Testis (tissue), 2 donors: ENCODE measurements at regions not wholly inside any gene's neighbourhood (a gene's known extent, or its start where the extent isn't known, plus 50 kb on each side); places are given as distances from the start of the nearest gene placed in this dataset.

Experiments
- DNase-seq: peaks from one replicate; pipeline ENCODE4 v3.0.0-alpha.2; 2019
- H3K27ac ChIP-seq, 2 donors: fragments of 200-600 bp; sonication (generic); one replicate each; pipeline ENCODE4 v1.5.1; 2019
- H3K27me3 ChIP-seq: fragments of 200-600 bp; sonication (generic); one replicate; pipeline ENCODE4 v1.5.1; 2019
- H3K36me3 ChIP-seq: fragments of 200-600 bp; sonication (generic); one replicate; pipeline ENCODE4 v1.5.1; 2017; ENCODE audit warnings: low read depth; ENCODE audit errors: missing control alignments
- H3K4me1 ChIP-seq: fragments of 200-600 bp; sonication (generic); one replicate; pipeline ENCODE4 v1.5.1; 2019
- H3K4me3 ChIP-seq, 2 donors: fragments of 200-600 bp; sonication (generic); one replicate each; pipeline ENCODE4 v1.5.1; 2017 to 2019
- H3K9me3 ChIP-seq: fragments of 200-600 bp; sonication (generic); one replicate; pipeline ENCODE4 v1.5.1; 2017
- CTCF ChIP-seq, 3 experiments: fragments of 450-650 bp in 2 of 3; fragments of 200-600 bp in 1 of 3; sonication (generic) in 1 of 3; IDR thresholded peaks; one replicate each; pipeline ENCODE4 v1.5.1; 2016 to 2019; ENCODE audit warnings: antibody characterized with exemption in 3 of 3, mild to moderate bottlenecking in 2 of 3, moderate library complexity in 1 of 3
- POLR2A ChIP-seq: fragments of 450-650 bp; IDR thresholded peaks from one replicate; pipeline ENCODE4 v1.6.1; 2017; ENCODE audit warnings: antibody characterized with exemption, mild to moderate bottlenecking, moderate library complexity
- WGBS, 2 donors: methylation state at CpG; one replicate each; pipeline ENCODE4 v1.1.5; 2018; 5-methylcytosine and 5-hydroxymethylcytosine counted together
- intact Hi-C: fragments of 100-400 bp; cut with DNase I; formaldehyde crosslinking; loops from one replicate; pipeline ENCODE4 v1.15.1; 2023; ENCODE audit warnings: low total_unique reads

GRCh38 chr10:64594072-64594471 lies 1072.9 kb downstream of the REEP3 start:
- no peak overlapping the region for H3K27ac ChIP-seq
- no peak overlapping the region for H3K4me3 ChIP-seq
- no peaks in the 10 kb centered on the region for H3K9me3 ChIP-seq
- no peaks in the 10 kb centered on the region for H3K27me3 ChIP-seq
- TF ChIP-seq CTCF (IDR thresholded peaks at IDR 0.05), result no peak
- no peak for TF ChIP-seq POLR2A
- H3K36me3 ChIP-seq, result no peaks in the 10 kb centered on the region
- 91% methylated on average over 3 of the region's 3 CpGs for WGBS, 2 donors
- no peak for DNase-seq
- no peaks in the 10 kb centered on the region for H3K4me1 ChIP-seq
- intact Hi-C loops, result no loop called here

- 46 to 81% methylated on average over 1 of the region's 1 CpG for WGBS, 2 donors
- H3K27ac ChIP-seq, result no peak overlapping the region
- intact Hi-C loops, result no loop called here
Measured at GRCh38 chr10:64598600-64598999, 1077.4 kb downstream of the REEP3 start.

GRCh38 chr10:64601298-64601697 lies 1080.1 kb downstream of the REEP3 start:
- WGBS, 2 donors, result 66 to 67% methylated on average over 3 of the region's 3 CpGs

More at GRCh38 chr10:64598600-64598999, 1077.4 kb downstream of the REEP3 start:
- DNase-seq, result no peak
- Histone ChIP-seq H3K27me3 (no peaks in the 10 kb centered on the region), H3K9me3 (no peaks in the 10 kb centered on the region), H3K4me1 (no peaks in the 10 kb centered on the region), H3K36me3 (no peaks in the 10 kb centered on the region), H3K4me3 (no peak overlapping the region)
- no peak for TF ChIP-seq POLR2A
- TF ChIP-seq CTCF (IDR thresholded peaks at IDR 0.05), result no peak

GRCh38 chr10:64617085-64617484 lies 1095.9 kb downstream of the REEP3 start:
- Histone ChIP-seq H3K4me1 (no peaks in the 10 kb centered on the region), H3K4me3 (no peak overlapping the region), H3K27me3 (no peaks in the 10 kb centered on the region), H3K27ac (no peak overlapping the region), H3K9me3 (no peaks in the 10 kb centered on the region), H3K36me3 (no peaks in the 10 kb centered on the region)
- 24 to 36% methylated on average over 3 of the region's 3 CpGs for WGBS, 2 donors
- no peak for TF ChIP-seq POLR2A
- DNase-seq, result no peak
- intact Hi-C loops, result no loop called here

More at GRCh38 chr10:64601298-64601697, 1080.1 kb downstream of the REEP3 start:
- TF ChIP-seq CTCF (IDR thresholded peaks at IDR 0.05) (no peak), POLR2A (no peak)
- H3K27ac ChIP-seq, result no peak overlapping the region
- no peaks in the 10 kb centered on the region for H3K9me3 ChIP-seq
- H3K4me1 ChIP-seq, result no peaks in the 10 kb centered on the region
- H3K4me3 ChIP-seq, result no peak overlapping the region
- DNase-seq, result no peak
- no peaks in the 10 kb centered on the region for H3K27me3 ChIP-seq
- intact Hi-C loops, result no loop called here
- H3K36me3 ChIP-seq, result no peaks in the 10 kb centered on the region

GRCh38 chr10:64619102-64619501 lies 1097.9 kb downstream of the REEP3 start:
- WGBS, 2 donors, result 68 to 70% methylated on average over 2 of the region's 2 CpGs

More at GRCh38 chr10:64619102-64619501, 1097.9 kb downstream of the REEP3 start:
- no peaks in the 10 kb centered on the region for H3K36me3 ChIP-seq
- no peak for DNase-seq
- no peak for TF ChIP-seq POLR2A
- TF ChIP-seq CTCF (IDR thresholded peaks at IDR 0.05), result no peak
- H3K9me3 ChIP-seq, result no peaks in the 10 kb centered on the region
- H3K27ac ChIP-seq, result no peak overlapping the region
- H3K27me3 ChIP-seq, result no peaks in the 10 kb centered on the region
- intact Hi-C loops, result no loop called here
- H3K4me1 ChIP-seq, result no peaks in the 10 kb centered on the region
- no peak overlapping the region for H3K4me3 ChIP-seq
